SJSA1 (cell line): ENCODE measurements at regions not wholly inside any gene's neighbourhood (a gene's known extent, or its start where the extent isn't known, plus 50 kb on each side); places are given as distances from the start of the nearest gene placed in this dataset.
"Not testable (repeated sequence)": the region's sequence is repeated elsewhere in the genome, so short reads cannot be mapped to it uniquely, and the experiment has no call there.

Experiments used
- DNase-seq, 2 experiments: peaks; one replicate each; pipeline ENCODE4 v3.0.0-alpha.2; 2015 to 2020; ENCODE audit warnings: low spot score in 2 of 2, low read depth in 1 of 2
- H3K27ac ChIP-seq: fragments of 250-450 bp; sonication (Bioruptor Pico); 2 replicates; pipeline ENCODE4 v1.5.1; 2020; ENCODE audit warnings: mild to moderate bottlenecking, moderate library complexity
- H3K27me3 ChIP-seq: fragments of 250-450 bp; sonication (Bioruptor Pico); replicated peaks from 2 replicates; pipeline ENCODE4 v1.5.1; 2020; ENCODE audit warnings: mild to moderate bottlenecking, moderate library complexity
- H3K36me3 ChIP-seq: fragments of 250-450 bp; sonication (Bioruptor Pico); 2 replicates; pipeline ENCODE4 v1.5.1; 2020; ENCODE audit warnings: mild to moderate bottlenecking
- H3K4me1 ChIP-seq: fragments of 250-450 bp; sonication (Bioruptor Pico); replicated peaks from 2 replicates; pipeline ENCODE4 v1.6.1; 2021; ENCODE audit warnings: mild to moderate bottlenecking
- H3K4me3 ChIP-seq: fragments of 250-450 bp; sonication (Bioruptor Pico); 2 replicates; pipeline ENCODE4 v1.5.1; 2020; ENCODE audit warnings: mild to moderate bottlenecking
- H3K9me3 ChIP-seq: fragments of 250-450 bp; sonication (Bioruptor Pico); replicated peaks from 2 replicates; pipeline ENCODE4 v1.5.1; 2020; ENCODE audit warnings: mild to moderate bottlenecking

DNA sequence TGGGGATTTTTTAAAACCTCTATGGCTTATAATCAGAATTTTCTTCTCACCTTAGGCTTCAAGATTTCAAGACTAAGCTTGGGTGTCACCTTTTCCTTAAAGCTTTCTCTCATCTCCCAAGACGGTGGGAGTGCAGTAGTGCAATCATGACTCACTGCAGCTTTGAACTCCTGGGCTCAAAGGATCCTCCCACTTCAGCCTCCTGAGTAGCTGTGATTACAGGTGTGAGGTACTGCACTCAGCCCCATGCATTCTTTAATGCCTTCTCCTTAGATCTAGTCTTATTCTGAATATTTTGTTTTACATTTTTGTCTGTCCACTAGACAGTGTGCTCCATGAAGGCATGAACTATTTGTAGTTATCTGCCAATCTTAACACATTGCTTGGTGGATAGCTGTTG is 55.7 kb upstream of the FAT3 start:
- Histone ChIP-seq H3K27ac (no peak overlapping the region), H3K9me3 (no peaks in the 10 kb centered on the region)
- no peak for DNase-seq

DNA sequence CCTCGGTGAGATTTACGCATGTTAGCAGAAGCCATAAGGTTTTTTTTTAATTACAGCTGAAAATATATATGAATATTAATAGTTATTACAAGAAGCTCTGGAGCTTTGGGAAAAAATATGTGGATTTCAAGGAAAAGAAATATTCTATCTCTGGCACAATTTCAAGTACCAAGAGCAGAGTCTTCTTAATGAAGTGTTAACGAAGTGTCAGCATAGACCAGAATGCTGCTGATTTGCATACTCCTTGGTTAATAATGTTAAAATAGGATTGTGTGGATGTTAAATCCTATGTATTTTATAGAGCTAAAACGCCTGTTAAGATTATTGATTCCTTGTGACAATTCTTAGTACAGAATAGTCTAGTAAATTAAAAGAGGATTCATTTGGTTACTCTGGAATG is 57.0 kb upstream of the FAT3 start:
- H3K4me1 ChIP-seq = no peaks in the 10 kb centered on the region
- no peaks in the 10 kb centered on the region for H3K27me3 ChIP-seq

More for the DNA sequence above, 55.7 kb upstream of the FAT3 start:
- no peaks in the 10 kb centered on the region for H3K36me3 ChIP-seq
- H3K4me1 ChIP-seq = no peaks in the 10 kb centered on the region
- no peaks in the 10 kb centered on the region for H3K27me3 ChIP-seq
- no peak overlapping the region for H3K4me3 ChIP-seq

DNA sequence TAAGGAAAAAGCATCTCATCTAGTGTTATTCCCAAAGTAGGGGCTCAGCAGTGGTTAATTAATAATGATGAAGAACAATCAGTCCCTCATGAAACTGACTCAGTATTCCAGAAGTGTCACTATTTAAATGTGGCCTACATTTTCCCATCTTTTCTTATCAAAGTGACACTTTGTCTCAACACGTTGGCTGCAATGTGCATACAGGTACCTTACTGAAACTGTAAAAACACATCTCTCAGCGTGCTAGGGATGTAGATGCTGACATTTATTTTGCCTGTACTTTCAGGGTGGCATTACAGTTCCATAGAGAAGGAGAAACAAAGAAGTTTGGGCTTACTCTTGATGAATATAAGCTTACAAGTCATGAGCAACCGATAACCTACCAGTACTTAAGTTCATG is 58.3 kb upstream of the FAT3 start:
- no peak for DNase-seq
- Histone ChIP-seq H3K4me1 (no peaks in the 10 kb centered on the region), H3K36me3 (no peaks in the 10 kb centered on the region), H3K9me3 (no peaks in the 10 kb centered on the region), H3K4me3 (no peak overlapping the region), H3K27me3 (no peaks in the 10 kb centered on the region), H3K27ac (no peak overlapping the region)

More for the DNA sequence above, 57.0 kb upstream of the FAT3 start:
- Histone ChIP-seq H3K36me3 (no peaks in the 10 kb centered on the region), H3K27ac (no peak overlapping the region), H3K9me3 (no peaks in the 10 kb centered on the region), H3K4me3 (no peak overlapping the region)
- no peak for DNase-seq

DNA sequence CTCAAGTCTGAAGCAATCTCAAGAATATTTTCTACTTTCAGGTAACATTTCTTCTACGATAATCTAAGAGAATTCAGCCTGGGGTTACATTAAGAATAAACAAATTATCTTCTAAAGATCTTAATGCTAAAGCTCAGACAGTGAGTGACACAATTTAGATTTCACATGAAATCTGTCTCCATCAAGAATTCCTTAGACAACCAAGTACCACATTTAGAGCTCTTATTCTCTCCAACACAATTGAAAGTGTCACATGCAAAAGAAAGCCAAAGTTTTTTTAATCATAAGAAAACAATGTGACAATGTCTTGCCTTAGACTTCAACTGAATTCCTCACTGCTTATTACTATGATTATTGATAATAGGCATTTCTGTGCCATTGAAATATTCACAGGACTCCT is 60.7 kb upstream of the FAT3 start:
- H3K27me3 ChIP-seq = no peaks in the 10 kb centered on the region
- H3K9me3 ChIP-seq = no peaks in the 10 kb centered on the region
- H3K27ac ChIP-seq = no peak overlapping the region
- no peaks in the 10 kb centered on the region for H3K36me3 ChIP-seq
- no peak overlapping the region for H3K4me3 ChIP-seq
- no peaks in the 10 kb centered on the region for H3K4me1 ChIP-seq
- DNase-seq = no peak

DNA sequence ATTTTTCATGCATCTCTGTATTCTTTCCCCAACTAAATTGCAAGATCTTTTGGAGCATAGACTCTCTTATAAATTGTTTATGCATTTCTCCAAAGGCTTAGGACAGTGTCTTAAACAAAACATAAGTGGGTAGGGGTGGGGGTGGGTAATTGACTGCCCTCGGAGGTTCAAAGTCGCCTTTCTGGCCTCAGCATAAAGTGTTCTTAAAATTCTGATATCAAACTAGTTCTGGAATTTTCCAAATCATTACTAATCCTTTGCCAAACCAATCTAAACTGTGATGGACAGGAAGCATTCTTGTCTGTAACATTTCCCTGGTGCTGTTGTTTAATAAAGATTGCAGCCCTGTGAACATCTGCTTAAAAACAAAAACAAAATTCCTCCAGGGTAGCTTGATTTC is 61.8 kb upstream of the FAT3 start:
- no peaks in the 10 kb centered on the region for H3K27me3 ChIP-seq
- no peak for DNase-seq
- H3K4me3 ChIP-seq = no peak overlapping the region
- H3K4me1 ChIP-seq = no peaks in the 10 kb centered on the region
- no peaks in the 10 kb centered on the region for H3K36me3 ChIP-seq
- no peaks in the 10 kb centered on the region for H3K9me3 ChIP-seq
- H3K27ac ChIP-seq = no peak overlapping the region

DNA sequence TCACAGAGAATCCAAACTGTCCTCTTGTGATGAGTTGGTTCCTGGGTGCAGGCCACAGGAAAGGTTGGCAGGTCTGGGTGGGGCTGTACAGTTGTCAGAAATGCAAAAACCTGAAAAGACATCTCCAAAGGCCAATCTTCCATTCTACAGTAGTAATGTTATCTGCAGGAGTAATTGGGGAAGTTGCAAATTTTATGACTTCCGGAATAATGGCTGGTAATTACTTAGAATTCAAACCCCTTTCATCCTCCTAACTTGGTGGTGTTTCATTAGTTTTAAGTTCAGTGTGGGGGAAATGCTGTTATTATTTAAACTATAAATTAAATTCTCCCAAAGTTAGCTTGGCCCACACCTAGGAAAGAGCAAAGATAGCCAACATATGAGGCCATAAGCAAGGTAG is 64.7 kb upstream of the FAT3 start:
- no peak overlapping the region for H3K4me3 ChIP-seq
- DNase-seq = no peak
- H3K27me3 ChIP-seq = no peaks in the 10 kb centered on the region
- no peaks in the 10 kb centered on the region for H3K4me1 ChIP-seq
- H3K36me3 ChIP-seq = no peaks in the 10 kb centered on the region
- no peaks in the 10 kb centered on the region for H3K9me3 ChIP-seq
- H3K27ac ChIP-seq = no peak overlapping the region

DNA sequence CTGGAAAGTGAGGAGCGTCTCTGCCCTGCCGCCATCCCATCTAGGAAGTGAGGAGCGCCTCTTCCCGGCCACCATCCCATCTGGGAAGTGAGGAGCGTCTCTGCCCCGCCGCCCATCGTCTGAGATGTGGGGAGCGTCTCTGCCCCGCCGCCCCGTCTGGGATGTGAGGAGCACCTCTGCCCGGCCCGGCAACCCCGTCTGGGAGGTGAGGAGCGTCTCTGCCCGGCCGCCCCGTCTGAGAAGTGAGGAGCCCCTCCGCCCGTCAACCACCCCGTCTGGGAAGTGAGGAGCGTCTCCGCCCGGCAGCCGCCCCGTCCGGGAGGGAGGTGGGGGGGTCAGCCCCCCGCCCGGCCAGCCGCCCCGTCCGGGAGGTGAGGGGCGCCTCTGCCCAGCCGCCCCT is 67.2 kb upstream of the FAT3 start:
- H3K27ac ChIP-seq, H3K9me3 ChIP-seq, H3K4me3 ChIP-seq, H3K4me1 ChIP-seq, H3K36me3 ChIP-seq, DNase-seq, H3K27me3 ChIP-seq: not testable (repeated sequence)

DNA sequence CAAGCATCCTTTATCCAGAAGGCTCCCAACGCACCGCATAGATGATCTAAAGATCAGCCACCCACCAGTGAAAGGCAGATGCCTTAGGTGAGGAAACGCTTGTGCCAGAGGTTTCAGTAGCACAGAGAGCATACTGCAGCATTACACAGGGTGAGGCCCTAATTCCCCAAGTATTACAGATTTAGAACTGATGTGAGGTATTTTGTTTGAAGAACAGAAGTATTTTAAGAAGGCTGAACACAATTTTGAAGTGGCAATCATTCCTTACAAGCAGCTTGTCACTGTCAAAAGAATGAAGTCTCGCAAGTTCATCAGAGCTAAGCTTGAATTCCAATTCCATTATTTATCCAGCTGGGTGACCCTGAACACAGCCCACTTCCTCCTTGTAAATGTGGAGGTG is 70.0 kb upstream of the FAT3 start:
- no peaks in the 10 kb centered on the region for H3K4me1 ChIP-seq
- H3K4me3 ChIP-seq = no peak overlapping the region
- no peaks in the 10 kb centered on the region for H3K9me3 ChIP-seq
- no peaks in the 10 kb centered on the region for H3K36me3 ChIP-seq
- H3K27me3 ChIP-seq = no peaks in the 10 kb centered on the region
- H3K27ac ChIP-seq = no peak overlapping the region
- DNase-seq = no peak

DNA sequence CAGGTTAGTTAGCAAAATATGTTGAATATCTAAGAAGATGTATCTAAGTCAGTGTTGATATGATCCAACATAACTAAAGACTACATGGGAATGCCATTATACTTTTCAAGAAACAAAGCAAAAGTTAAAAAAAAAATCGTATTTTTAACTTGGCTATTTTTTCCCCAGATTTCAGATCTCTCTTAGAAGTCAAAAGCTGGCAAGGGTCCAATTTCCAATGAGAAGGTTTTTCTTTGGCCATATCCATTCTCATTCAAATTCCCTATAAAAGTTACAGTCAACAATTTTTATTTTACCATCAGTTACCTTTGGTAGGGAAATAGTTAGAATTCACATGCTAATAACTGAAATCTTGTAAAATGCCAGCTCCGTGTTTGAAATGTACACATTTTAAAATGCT is 70.5 kb upstream of the FAT3 start:
- no peak for DNase-seq
- H3K4me3 ChIP-seq = no peak overlapping the region
- no peaks in the 10 kb centered on the region for H3K9me3 ChIP-seq
- H3K4me1 ChIP-seq = no peaks in the 10 kb centered on the region
- no peak overlapping the region for H3K27ac ChIP-seq
- no peaks in the 10 kb centered on the region for H3K36me3 ChIP-seq
- no peaks in the 10 kb centered on the region for H3K27me3 ChIP-seq

DNA sequence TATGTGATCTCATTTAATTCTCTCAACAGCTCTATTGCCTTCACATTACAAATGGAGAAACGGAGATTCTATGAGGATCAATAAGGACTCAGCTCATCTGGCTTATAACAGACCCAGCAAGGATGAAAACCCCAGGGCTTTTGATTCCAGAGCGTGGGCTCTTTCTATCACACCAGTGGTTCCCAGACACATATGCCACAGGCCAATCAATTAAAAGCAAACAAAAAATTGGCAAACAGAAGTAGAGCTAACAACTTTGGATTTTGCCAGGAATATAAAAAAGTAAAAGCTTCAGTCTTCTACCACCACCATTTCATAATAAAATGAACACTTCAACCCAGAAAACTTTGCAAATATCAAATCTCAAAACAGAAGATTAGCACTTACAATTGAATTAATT is 71.1 kb upstream of the FAT3 start:
- DNase-seq = no peak
- Histone ChIP-seq H3K36me3 (no peaks in the 10 kb centered on the region), H3K27me3 (no peaks in the 10 kb centered on the region), H3K27ac (no peak overlapping the region), H3K9me3 (no peaks in the 10 kb centered on the region), H3K4me3 (no peak overlapping the region), H3K4me1 (no peaks in the 10 kb centered on the region)

DNA sequence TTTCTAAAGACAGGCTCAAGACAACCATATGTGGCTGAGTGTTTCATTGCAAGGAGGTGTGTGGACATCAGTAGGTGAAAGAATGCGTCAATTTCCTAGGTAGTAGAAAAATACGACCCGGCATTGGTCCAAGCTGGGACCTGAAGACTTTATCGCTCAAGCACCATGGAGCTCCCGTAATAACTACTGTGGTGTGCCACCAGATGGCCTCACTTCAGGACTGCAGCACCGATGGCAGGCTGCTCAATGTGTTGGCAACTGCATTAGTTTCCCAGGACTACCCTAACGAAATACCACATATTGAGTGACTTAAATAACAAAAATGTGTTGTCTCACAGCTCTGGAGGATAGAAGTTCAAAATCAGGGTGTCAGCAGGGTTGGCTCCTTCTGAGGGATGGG is 72.4 kb upstream of the FAT3 start:
- no peak for DNase-seq
- H3K4me1 ChIP-seq = no peaks in the 10 kb centered on the region
- no peak overlapping the region for H3K27ac ChIP-seq
- no peaks in the 10 kb centered on the region for H3K36me3 ChIP-seq
- H3K9me3 ChIP-seq = no peaks in the 10 kb centered on the region
- no peaks in the 10 kb centered on the region for H3K27me3 ChIP-seq
- H3K4me3 ChIP-seq = no peak overlapping the region

DNA sequence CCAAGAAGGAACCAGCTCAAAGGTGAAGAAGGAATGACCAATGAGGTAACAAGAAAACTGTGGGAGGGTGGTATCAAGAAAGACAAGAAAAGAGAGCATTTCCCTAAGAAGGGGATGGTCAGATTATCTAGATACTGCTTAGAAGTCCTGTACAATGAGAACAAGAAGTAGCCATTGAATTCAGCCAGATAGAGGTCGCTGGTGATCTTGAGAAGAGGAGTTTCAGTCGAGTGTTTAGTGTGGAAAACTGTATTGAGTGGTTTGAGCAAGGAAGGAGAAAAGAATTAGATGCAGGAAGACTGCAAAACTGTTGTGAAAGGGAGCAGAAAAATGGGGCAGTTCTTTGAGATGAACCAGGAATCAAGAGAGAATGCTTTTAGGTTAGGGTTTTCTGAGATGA is 74.6 kb upstream of the FAT3 start:
- H3K36me3 ChIP-seq = no peaks in the 10 kb centered on the region
- H3K9me3 ChIP-seq = no peaks in the 10 kb centered on the region
- DNase-seq = peak in 1 of 2 experiments; percentile 1
- no peak overlapping the region for H3K4me3 ChIP-seq
- H3K4me1 ChIP-seq = no peaks in the 10 kb centered on the region
- H3K27ac ChIP-seq = no peak overlapping the region
- no peaks in the 10 kb centered on the region for H3K27me3 ChIP-seq

DNA sequence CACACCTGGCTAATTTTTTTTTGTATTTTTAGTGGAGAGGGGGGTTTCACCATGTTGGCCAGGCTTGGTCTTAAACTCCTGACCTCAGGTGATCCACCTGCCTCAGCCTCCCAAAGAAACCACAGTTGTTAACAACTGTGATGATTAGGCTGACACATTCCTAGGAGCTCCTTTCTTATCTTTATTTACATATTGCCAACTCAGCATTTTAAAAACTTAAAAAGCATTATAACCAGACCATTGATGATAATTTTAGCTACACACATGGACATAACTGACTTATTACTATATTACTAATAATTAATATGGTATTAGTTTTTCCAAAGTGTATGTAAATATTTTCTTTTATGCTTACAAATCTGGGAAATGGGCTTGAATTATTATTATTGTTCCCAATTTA is 82.9 kb upstream of the FAT3 start:
- Histone ChIP-seq H3K27ac (no peak overlapping the region), H3K4me1 (no peaks in the 10 kb centered on the region), H3K9me3 (no peaks in the 10 kb centered on the region), H3K27me3 (no peaks in the 10 kb centered on the region), H3K36me3 (no peaks in the 10 kb centered on the region), H3K4me3 (no peak overlapping the region)
- no peak for DNase-seq

DNA sequence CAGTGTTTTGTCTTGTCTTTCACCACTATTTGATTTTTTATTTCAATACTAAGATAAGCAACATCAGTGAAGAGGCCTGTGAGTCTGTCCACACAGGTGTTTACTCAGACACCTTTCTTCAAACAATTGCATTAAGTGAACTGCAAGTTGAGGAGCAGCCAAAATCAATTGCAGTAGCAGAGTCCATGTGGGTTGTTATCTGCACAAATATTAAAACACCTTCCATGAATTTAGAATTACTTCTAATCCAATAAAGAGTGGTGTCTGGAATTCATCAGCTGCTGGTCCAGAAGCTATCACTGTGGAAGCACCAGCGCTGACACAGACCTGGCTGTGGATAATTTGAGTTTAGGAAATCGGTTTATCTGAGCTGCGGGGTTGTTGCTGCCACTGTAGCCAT is 83.5 kb upstream of the FAT3 start:
- H3K4me1 ChIP-seq = no peaks in the 10 kb centered on the region
- no peak overlapping the region for H3K4me3 ChIP-seq
- H3K27me3 ChIP-seq = no peaks in the 10 kb centered on the region
- no peak for DNase-seq
- H3K36me3 ChIP-seq = no peaks in the 10 kb centered on the region
- no peaks in the 10 kb centered on the region for H3K9me3 ChIP-seq
- H3K27ac ChIP-seq = no peak overlapping the region

DNA sequence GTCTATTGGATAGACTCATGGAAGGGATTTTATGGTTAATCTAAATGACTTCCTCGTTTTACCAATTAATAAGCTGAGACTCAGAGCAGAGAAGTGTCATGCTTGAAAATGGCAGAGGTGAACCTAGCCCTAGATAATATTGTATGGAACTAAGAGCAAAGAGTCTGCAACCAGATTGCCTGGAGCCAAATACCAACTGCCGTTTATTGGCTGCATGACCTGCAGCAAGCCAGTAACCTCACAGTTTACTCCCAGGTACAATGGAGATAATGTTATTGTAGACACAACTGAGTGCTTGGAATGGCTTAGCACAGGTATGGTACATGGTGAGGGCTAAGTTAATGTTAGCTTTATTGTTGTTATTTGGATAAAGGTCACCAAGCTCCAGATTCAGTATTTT is 84.6 kb upstream of the FAT3 start:
- Histone ChIP-seq H3K27me3 (no peaks in the 10 kb centered on the region), H3K4me3 (no peak overlapping the region), H3K9me3 (no peaks in the 10 kb centered on the region), H3K27ac (no peak overlapping the region), H3K4me1 (no peaks in the 10 kb centered on the region), H3K36me3 (no peaks in the 10 kb centered on the region)
- DNase-seq = no peak
